GM21529 (cell line): ENCODE measurements at regions not wholly inside any gene's neighbourhood (a gene's known extent, or its start where the extent isn't known, plus 50 kb on each side); places are given as distances from the start of the nearest gene placed in this dataset.

Experiments
- ATAC-seq: cut with Tn5 transposase; IDR thresholded peaks from one replicate; pipeline ENCODE4 v1.9.1; 2021; ENCODE audit not compliant: unreplicated experiment

- ATAC-seq = no peak
These were observed 82.4 kb upstream of the ADRA1B start for GRCh38 chr5:159833846-159834245.

GRCh38 chr5:159835548-159835947 lies 80.7 kb upstream of the ADRA1B start:
- no peak for ATAC-seq

- ATAC-seq = no peak
These were observed 79.6 kb upstream of the ADRA1B start for GRCh38 chr5:159836691-159837090.

- no peak for ATAC-seq
These were observed 78.4 kb upstream of the ADRA1B start for GRCh38 chr5:159837860-159838259.

- no peak for ATAC-seq
These were observed 77.6 kb upstream of the ADRA1B start for GRCh38 chr5:159838551-159839222.

- ATAC-seq = no peak
These were observed 71.8 kb upstream of the ADRA1B start for GRCh38 chr5:159844267-159845121.

- no peak for ATAC-seq
These were observed 66.7 kb upstream of the ADRA1B start for GRCh38 chr5:159849437-159850083.

- ATAC-seq = no peak
These were observed 66.1 kb upstream of the ADRA1B start for GRCh38 chr5:159850160-159850559.

- ATAC-seq = no peak
These were observed 65.2 kb upstream of the ADRA1B start for GRCh38 chr5:159851053-159851452.

- ATAC-seq = no peak
These were observed 61.4 kb upstream of the ADRA1B start for GRCh38 chr5:159854916-159855315.

GRCh38 chr5:159855476-159856191 lies 60.6 kb upstream of the ADRA1B start:
- no peak for ATAC-seq

GRCh38 chr5:159858871-159859270 lies 57.4 kb upstream of the ADRA1B start:
- no peak for ATAC-seq

- ATAC-seq = no peak
These were observed 55.2 kb upstream of the ADRA1B start for GRCh38 chr5:159861086-159861485.

GRCh38 chr5:159864885-159865691 lies 51.2 kb upstream of the ADRA1B start:
- ATAC-seq = peak; percentile 97

GRCh38 chr5:159866093-159866492 lies 50.2 kb upstream of the ADRA1B start:
- no peak for ATAC-seq
